ENCODE measurements at regions not wholly inside any gene's neighbourhood (a gene's known extent, or its start where the extent isn't known, plus 50 kb on each side); places are given as distances from the start of the nearest gene placed in this dataset.
"Not testable (repeated sequence)": the region's sequence is repeated elsewhere in the genome, so short reads cannot be mapped to it uniquely, and the experiment has no call there.

GRCh38 chr3:110886222-110886893 lies 185.3 kb upstream of the NECTIN3 start:
- Histone ChIP-seq H3K9me3 (ENCODE audit: control insufficient read depth in 2 of 3, low read length in 3 of 3) (no peaks in the 10 kb centered on the region), H3K4me1 (ENCODE audit: control insufficient read depth in 2 of 2, insufficient read depth in 2 of 2, low read length in 2 of 2) (no peaks in the 10 kb centered on the region), H3K27me3 (ENCODE audit: control insufficient read depth in 2 of 2, insufficient read depth in 2 of 2, low read length in 2 of 2) (no peaks in the 10 kb centered on the region), H3K36me3 (ENCODE audit: control insufficient read depth in 2 of 3, insufficient read depth in 3 of 3, low read length in 3 of 3) (no peaks in the 10 kb centered on the region), H3K4me3 (ENCODE audit: low read length) (no peak overlapping the region), H3K27ac (ENCODE audit: low read depth, low read length) (no peak overlapping the region)
- DNase-seq = no peak
- no peak overlapping the region for H3K27ac Mint-ChIP-seq
- H3K4me3 Mint-ChIP-seq = no peak overlapping the region
- no peaks in the 10 kb centered on the region for H3K36me3 Mint-ChIP-seq
- H3K27me3 Mint-ChIP-seq = peaks cover 0 to 8% (median 0%) of the 10 kb centered on the region in 5 donors
- H3K9me3 Mint-ChIP-seq = peaks cover 0 to 3% (median 0%) of the 10 kb centered on the region in 11 donors
- CTCF ChIA-PET = no interaction called here
- H3K4me1 Mint-ChIP-seq = no peaks in the 10 kb centered on the region
- POLR2A ChIA-PET = no interaction called here
- intact Hi-C loops (cut with micrococcal nuclease) = no loop called here
- no peak for ATAC-seq

DNA sequence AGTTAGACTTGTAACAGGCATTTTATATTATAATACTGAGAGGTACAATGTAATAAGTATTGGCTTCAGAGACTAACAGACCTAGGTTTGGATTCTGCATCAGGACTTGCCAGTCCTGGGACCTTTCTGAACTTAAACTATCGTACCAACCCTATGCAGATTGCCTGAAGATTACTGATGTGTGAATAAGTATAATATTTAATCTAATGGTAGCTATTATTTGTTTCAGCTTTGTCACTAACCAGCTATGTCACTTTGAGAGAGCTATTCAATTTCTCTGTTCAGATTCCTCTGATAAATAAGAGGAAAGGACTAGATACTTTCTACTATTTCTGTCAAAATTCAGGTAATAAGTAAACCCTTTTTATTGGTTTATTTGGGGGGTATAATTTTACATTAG lies 184.4 kb upstream of the NECTIN3 start:
- no peaks in the 10 kb centered on the region for H3K36me3 ChIP-seq (ENCODE audit: control insufficient read depth in 2 of 3, insufficient read depth in 3 of 3, low read length in 3 of 3)
- no peaks in the 10 kb centered on the region for H3K36me3 Mint-ChIP-seq
- CTCF ChIA-PET = no interaction called here
- H3K4me3 ChIP-seq (ENCODE audit: low read length) = no peak overlapping the region
- peaks cover 0 to 8% (median 0%) of the 10 kb centered on the region in 5 donors for H3K27me3 Mint-ChIP-seq
- H3K4me1 Mint-ChIP-seq = no peaks in the 10 kb centered on the region
- no peak for DNase-seq
- ATAC-seq = no peak
- H3K9me3 ChIP-seq (ENCODE audit: control insufficient read depth in 2 of 3, low read length in 3 of 3) = no peaks in the 10 kb centered on the region
- H3K4me1 ChIP-seq (ENCODE audit: control insufficient read depth in 2 of 2, insufficient read depth in 2 of 2, low read length in 2 of 2) = no peaks in the 10 kb centered on the region
- no peak overlapping the region for H3K27ac Mint-ChIP-seq
- POLR2A ChIA-PET = no interaction called here
- H3K27ac ChIP-seq (ENCODE audit: low read depth, low read length) = no peak overlapping the region
- no peak overlapping the region for H3K4me3 Mint-ChIP-seq
- H3K27me3 ChIP-seq (ENCODE audit: control insufficient read depth in 2 of 2, insufficient read depth in 2 of 2, low read length in 2 of 2) = no peaks in the 10 kb centered on the region
- peaks cover 0 to 3% (median 0%) of the 10 kb centered on the region in 11 donors for H3K9me3 Mint-ChIP-seq
- intact Hi-C loops (cut with micrococcal nuclease) = no loop called here

- H3K4me1 Mint-ChIP-seq, CTCF ChIA-PET, H3K4me3 Mint-ChIP-seq: not testable (repeated sequence)
Measured at GRCh38 chr3:110888625-110889375, 182.8 kb upstream of the NECTIN3 start.

GRCh38 chr3:110889376-110889699 lies 182.3 kb upstream of the NECTIN3 start:
- H3K4me3 ChIP-seq (ENCODE audit: low read length); H3K9me3 Mint-ChIP-seq; H3K4me3 Mint-ChIP-seq; H3K36me3 Mint-ChIP-seq; H3K27me3 Mint-ChIP-seq; H3K4me1 Mint-ChIP-seq; intact Hi-C loops (cut with micrococcal nuclease); H3K9me3 ChIP-seq (ENCODE audit: control insufficient read depth in 2 of 3, low read length in 3 of 3); ATAC-seq; H3K36me3 ChIP-seq (ENCODE audit: control insufficient read depth in 2 of 3, insufficient read depth in 3 of 3, low read length in 3 of 3); H3K4me1 ChIP-seq (ENCODE audit: control insufficient read depth in 2 of 2, insufficient read depth in 2 of 2, low read length in 2 of 2); CTCF ChIA-PET; H3K27ac ChIP-seq (ENCODE audit: low read depth, low read length); H3K27me3 ChIP-seq (ENCODE audit: control insufficient read depth in 2 of 2, insufficient read depth in 2 of 2, low read length in 2 of 2); DNase-seq; POLR2A ChIA-PET; H3K27ac Mint-ChIP-seq: not testable (repeated sequence)

More at GRCh38 chr3:110888625-110889375, 182.8 kb upstream of the NECTIN3 start:
- ATAC-seq; H3K36me3 Mint-ChIP-seq; DNase-seq; H3K27ac ChIP-seq (ENCODE audit: low read depth, low read length); POLR2A ChIA-PET; H3K9me3 Mint-ChIP-seq; H3K27ac Mint-ChIP-seq; intact Hi-C loops (cut with micrococcal nuclease); H3K4me3 ChIP-seq (ENCODE audit: low read length); H3K4me1 ChIP-seq (ENCODE audit: control insufficient read depth in 2 of 2, insufficient read depth in 2 of 2, low read length in 2 of 2); H3K27me3 ChIP-seq (ENCODE audit: control insufficient read depth in 2 of 2, insufficient read depth in 2 of 2, low read length in 2 of 2); H3K36me3 ChIP-seq (ENCODE audit: control insufficient read depth in 2 of 3, insufficient read depth in 3 of 3, low read length in 3 of 3); H3K9me3 ChIP-seq (ENCODE audit: control insufficient read depth in 2 of 3, low read length in 3 of 3); H3K27me3 Mint-ChIP-seq: not testable (repeated sequence)

- intact Hi-C loops (cut with micrococcal nuclease) = no loop called here
- DNase-seq (no peak), ATAC-seq (no peak)
- ChIA-PET CTCF (no interaction called here), POLR2A (no interaction called here)
- H3K27ac Mint-ChIP-seq = no peak overlapping the region
- no peaks in the 10 kb centered on the region for H3K4me1 Mint-ChIP-seq
- Histone ChIP-seq H3K9me3 (ENCODE audit: control insufficient read depth in 2 of 3, low read length in 3 of 3) (no peaks in the 10 kb centered on the region), H3K4me1 (ENCODE audit: control insufficient read depth in 2 of 2, insufficient read depth in 2 of 2, low read length in 2 of 2) (no peaks in the 10 kb centered on the region), H3K4me3 (ENCODE audit: low read length) (no peak overlapping the region), H3K27ac (ENCODE audit: low read depth, low read length) (no peak overlapping the region), H3K36me3 (ENCODE audit: control insufficient read depth in 2 of 3, insufficient read depth in 3 of 3, low read length in 3 of 3) (no peaks in the 10 kb centered on the region), H3K27me3 (ENCODE audit: control insufficient read depth in 2 of 2, insufficient read depth in 2 of 2, low read length in 2 of 2) (no peaks in the 10 kb centered on the region)
- peaks cover 4 to 9% (median 4%) of the 10 kb centered on the region in 5 donors for H3K27me3 Mint-ChIP-seq
- no peak overlapping the region for H3K4me3 Mint-ChIP-seq
- H3K9me3 Mint-ChIP-seq = peaks cover 0 to 3% (median 0%) of the 10 kb centered on the region in 11 donors
- H3K36me3 Mint-ChIP-seq = no peaks in the 10 kb centered on the region
Measured at GRCh38 chr3:110894574-110894973, 177.0 kb upstream of the NECTIN3 start.

DNA sequence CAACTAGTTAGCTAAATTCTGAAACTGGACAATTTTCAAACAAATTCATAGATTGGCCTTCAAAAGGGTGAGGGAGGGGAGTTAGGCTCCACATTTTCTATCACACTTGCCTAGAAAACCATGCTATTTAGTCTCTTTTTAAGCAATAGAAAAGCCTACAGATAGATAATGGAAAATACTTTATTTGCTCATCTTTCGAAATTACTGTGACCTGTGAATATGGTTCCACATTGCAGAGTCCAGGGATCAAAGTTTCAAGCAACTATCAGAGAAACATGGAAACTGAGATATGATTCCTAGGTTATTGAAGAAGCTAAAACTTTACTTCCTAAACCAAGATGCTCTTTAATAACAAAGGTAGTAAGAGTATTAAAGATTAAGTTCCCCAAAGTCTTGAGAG lies 176.6 kb upstream of the NECTIN3 start:
- no peak for ATAC-seq
- Histone ChIP-seq H3K36me3 (ENCODE audit: control insufficient read depth in 2 of 3, insufficient read depth in 3 of 3, low read length in 3 of 3) (no peaks in the 10 kb centered on the region), H3K4me1 (ENCODE audit: control insufficient read depth in 2 of 2, insufficient read depth in 2 of 2, low read length in 2 of 2) (no peaks in the 10 kb centered on the region), H3K9me3 (ENCODE audit: control insufficient read depth in 2 of 3, low read length in 3 of 3) (no peaks in the 10 kb centered on the region), H3K4me3 (ENCODE audit: low read length) (no peak overlapping the region), H3K27ac (ENCODE audit: low read depth, low read length) (no peak overlapping the region), H3K27me3 (ENCODE audit: control insufficient read depth in 2 of 2, insufficient read depth in 2 of 2, low read length in 2 of 2) (no peaks in the 10 kb centered on the region)
- CTCF ChIA-PET = no interaction called here
- POLR2A ChIA-PET = no interaction called here
- H3K36me3 Mint-ChIP-seq = no peaks in the 10 kb centered on the region
- H3K4me3 Mint-ChIP-seq = no peak overlapping the region
- peaks cover 4 to 9% (median 4%) of the 10 kb centered on the region in 5 donors for H3K27me3 Mint-ChIP-seq
- intact Hi-C loops (cut with micrococcal nuclease) = no loop called here
- peaks cover 0 to 3% (median 0%) of the 10 kb centered on the region in 11 donors for H3K9me3 Mint-ChIP-seq
- H3K27ac Mint-ChIP-seq = no peak overlapping the region
- no peak for DNase-seq
- H3K4me1 Mint-ChIP-seq = no peaks in the 10 kb centered on the region

GRCh38 chr3:110897046-110897445 lies 174.6 kb upstream of the NECTIN3 start:
- H3K9me3 ChIP-seq (ENCODE audit: control insufficient read depth in 2 of 3, low read length in 3 of 3) = no peaks in the 10 kb centered on the region
- ChIA-PET CTCF (no interaction called here), POLR2A (no interaction called here)
- no peak for ATAC-seq
- Mint-ChIP-seq H3K36me3 (no peaks in the 10 kb centered on the region), H3K27ac (no peak overlapping the region), H3K9me3 (peaks cover 0 to 4% (median 0%) of the 10 kb centered on the region in 11 donors), H3K27me3 (peaks cover 4 to 12% (median 5%) of the 10 kb centered on the region in 5 donors), H3K4me1 (no peaks in the 10 kb centered on the region), H3K4me3 (no peak overlapping the region)
- no peak overlapping the region for H3K4me3 ChIP-seq (ENCODE audit: low read length)
- intact Hi-C loops (cut with micrococcal nuclease) = no loop called here
- no peaks in the 10 kb centered on the region for H3K4me1 ChIP-seq (ENCODE audit: control insufficient read depth in 2 of 2, insufficient read depth in 2 of 2, low read length in 2 of 2)
- no peak for DNase-seq
- H3K27me3 ChIP-seq (ENCODE audit: control insufficient read depth in 2 of 2, insufficient read depth in 2 of 2, low read length in 2 of 2) = no peaks in the 10 kb centered on the region
- H3K36me3 ChIP-seq (ENCODE audit: control insufficient read depth in 2 of 3, insufficient read depth in 3 of 3, low read length in 3 of 3) = no peaks in the 10 kb centered on the region
- H3K27ac ChIP-seq (ENCODE audit: low read depth, low read length) = no peak overlapping the region

Data from naive thymus-derived CD4-positive, alpha-beta T cell (primary cell).